ENCODE measurements at regions not wholly inside any gene's neighbourhood (a gene's known extent, or its start where the extent isn't known, plus 50 kb on each side); places are given as distances from the start of the nearest gene placed in this dataset.
"Not testable (repeated sequence)": the region's sequence is repeated elsewhere in the genome, so short reads cannot be mapped to it uniquely, and the experiment has no call there.

DNA sequence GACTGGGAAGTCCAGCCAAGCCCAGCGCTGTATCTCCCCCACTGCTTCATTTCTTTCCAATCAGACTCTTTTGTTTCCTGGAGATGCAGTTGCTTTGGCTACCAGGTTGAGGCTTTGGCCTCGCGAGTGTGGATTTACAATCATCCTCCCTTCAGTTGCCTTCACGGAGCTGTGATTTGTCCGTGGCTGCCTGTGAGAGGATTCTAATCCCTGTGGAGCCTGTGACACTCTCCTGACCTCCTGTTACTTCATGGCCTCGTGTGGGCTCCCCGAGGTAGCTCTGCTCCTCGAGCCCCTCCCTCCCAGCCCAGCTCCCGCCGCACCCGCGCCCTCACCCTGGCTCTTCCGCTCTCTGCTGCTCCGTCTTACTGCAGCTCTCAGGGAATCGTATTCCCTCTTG, 107.2 kb upstream of the STC2 start:
- in situ Hi-C loops (cut with MboI; ENCODE audit: low sequenced_read_pairs): no loop called here

DNA sequence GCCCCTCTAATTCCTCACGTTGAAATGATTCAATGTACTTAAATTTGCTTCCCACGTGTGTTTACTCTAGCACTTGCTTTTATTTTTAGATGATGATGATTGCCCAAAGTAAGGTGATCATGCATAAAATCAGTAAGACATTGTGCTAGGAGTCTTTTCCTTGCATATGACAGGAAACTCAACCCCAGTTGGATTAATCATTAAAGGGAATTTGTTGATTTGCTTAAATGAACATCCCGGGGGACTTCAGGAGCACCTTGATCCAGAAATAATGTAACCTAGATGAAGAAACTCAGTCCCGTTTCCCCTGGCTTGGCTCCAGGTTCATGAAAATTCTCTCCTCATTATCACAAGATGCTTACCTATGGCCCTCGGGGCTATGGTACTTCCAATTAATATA, 106.1 kb upstream of the STC2 start:
- in situ Hi-C loops (cut with MboI; ENCODE audit: low sequenced_read_pairs): no loop called here

- in situ Hi-C loops (cut with MboI; ENCODE audit: low sequenced_read_pairs): no loop called here
Observed at GRCh38 chr5:173430394-173430793, 102.2 kb upstream of the STC2 start.

- in situ Hi-C loops (cut with MboI; ENCODE audit: low sequenced_read_pairs): no loop called here
Observed at GRCh38 chr5:173429489-173430150, 101.4 kb upstream of the STC2 start.

DNA sequence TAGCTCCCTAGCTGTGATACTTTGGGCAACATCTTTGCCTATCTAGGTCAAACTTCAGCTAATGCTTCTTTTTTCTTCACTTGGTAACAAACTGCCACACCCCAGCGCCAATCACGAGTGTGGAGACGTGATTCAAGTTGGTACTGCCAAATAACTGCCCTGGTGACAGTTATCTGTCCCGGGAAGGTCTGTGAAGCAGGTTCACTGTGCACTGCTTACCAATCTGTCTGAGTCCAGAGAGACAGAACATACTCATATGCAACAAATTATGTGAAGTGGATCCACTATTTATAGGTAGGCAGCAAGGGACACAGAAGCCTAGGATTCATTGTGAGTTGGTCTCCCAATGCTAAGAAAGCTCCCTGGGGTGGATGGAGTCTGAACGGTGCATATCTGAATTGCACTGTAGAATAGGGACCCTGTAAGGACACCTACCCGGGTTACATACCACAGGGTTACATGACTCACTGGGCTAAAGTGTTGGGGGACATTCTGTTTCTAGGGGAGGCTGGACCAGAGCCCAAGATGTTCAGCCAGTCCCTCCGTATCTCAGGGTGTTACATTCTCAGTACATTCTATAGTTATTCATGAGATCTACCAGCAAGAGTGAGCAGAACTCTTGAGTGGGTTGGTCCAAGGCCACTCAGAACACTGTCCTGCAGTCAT, 95.4 kb upstream of the STC2 start:
- in situ Hi-C loops (cut with MboI; ENCODE audit: low sequenced_read_pairs): no loop called here

DNA sequence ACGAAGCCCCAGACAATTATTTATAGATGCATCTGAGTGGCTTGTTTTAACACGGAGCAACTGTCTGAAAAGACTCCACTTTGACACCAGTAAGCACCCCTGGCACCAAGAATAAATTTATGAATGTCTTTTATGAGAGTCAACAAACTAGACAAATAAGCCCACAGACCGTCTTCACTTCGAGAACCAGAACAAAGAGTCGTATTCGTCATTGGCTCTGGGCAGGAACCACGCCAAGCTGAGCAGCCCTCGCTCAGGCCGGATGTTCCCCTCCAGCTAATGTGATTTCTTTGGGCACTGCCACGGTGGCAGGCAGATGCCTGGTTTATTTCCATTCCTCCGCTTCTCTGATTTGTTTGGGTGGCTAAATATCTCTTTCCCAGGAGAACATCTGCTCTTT, 91.9 kb upstream of the STC2 start:
- in situ Hi-C loops (cut with MboI; ENCODE audit: low sequenced_read_pairs): no loop called here

DNA sequence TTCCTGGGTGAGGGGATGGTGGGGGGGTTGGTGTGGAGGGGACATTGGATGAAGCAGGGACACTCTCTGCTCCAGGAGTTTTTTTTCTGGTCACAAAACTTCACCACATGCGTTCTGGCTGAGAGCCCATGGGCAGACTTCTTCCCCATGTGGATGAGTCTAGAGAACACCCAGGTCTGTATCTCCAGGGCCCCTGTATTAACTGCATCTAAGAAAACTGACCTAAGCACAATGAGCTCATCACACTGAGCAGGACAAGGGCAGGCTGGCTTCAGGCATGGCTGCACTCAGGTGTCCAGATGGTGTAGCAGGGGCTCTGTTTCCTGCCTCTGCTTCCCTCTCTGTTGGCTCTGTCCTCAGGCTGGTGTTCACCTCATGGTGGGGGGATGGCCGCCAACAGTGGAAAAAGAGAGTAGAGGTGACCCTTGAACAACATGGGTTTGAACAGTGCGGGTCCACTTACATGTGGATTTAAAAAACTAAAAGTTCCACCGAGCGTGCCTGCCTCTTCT, 85.3 kb upstream of the STC2 start:
- in situ Hi-C loops (cut with MboI; ENCODE audit: low sequenced_read_pairs): no loop called here

- in situ Hi-C loops (cut with MboI; ENCODE audit: low sequenced_read_pairs): no loop called here
Observed at GRCh38 chr5:173412566-173412965, 84.4 kb upstream of the STC2 start.

GRCh38 chr5:173411791-173412555, 83.8 kb upstream of the STC2 start:
- in situ Hi-C loops (cut with MboI; ENCODE audit: low sequenced_read_pairs): no loop called here

GRCh38 chr5:173410459-173411233, 82.4 kb upstream of the STC2 start:
- in situ Hi-C loops (cut with MboI; ENCODE audit: low sequenced_read_pairs): no loop called here

DNA sequence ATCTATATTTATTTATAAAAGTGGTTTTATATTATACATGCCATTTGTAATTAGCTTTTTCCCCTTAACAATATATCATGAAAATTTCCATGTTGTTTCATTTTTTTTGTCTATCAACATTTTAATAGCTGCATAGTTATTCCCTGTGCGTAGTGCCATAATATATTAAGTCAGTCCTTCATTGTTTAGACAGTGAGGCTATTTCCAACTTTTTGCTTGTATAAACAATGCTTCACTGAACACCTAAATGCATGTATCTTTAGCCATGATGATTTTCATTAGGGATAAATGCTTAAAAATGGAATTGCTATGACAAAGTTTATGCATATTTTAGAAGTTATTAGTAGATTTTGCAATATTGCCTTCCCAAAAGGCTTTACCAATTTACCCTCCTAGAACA, 80.7 kb upstream of the STC2 start:
- in situ Hi-C loops (cut with MboI; ENCODE audit: low sequenced_read_pairs): no loop called here

GRCh38 chr5:173399851-173400250, 71.6 kb upstream of the STC2 start:
- in situ Hi-C loops (cut with MboI; ENCODE audit: low sequenced_read_pairs): no loop called here

- in situ Hi-C loops (cut with MboI; ENCODE audit: low sequenced_read_pairs): no loop called here
Observed at GRCh38 chr5:173397516-173397915, 69.3 kb upstream of the STC2 start.

- in situ Hi-C loops (cut with MboI; ENCODE audit: low sequenced_read_pairs): no loop called here
Observed at GRCh38 chr5:173396311-173396993, 68.2 kb upstream of the STC2 start.

DNA sequence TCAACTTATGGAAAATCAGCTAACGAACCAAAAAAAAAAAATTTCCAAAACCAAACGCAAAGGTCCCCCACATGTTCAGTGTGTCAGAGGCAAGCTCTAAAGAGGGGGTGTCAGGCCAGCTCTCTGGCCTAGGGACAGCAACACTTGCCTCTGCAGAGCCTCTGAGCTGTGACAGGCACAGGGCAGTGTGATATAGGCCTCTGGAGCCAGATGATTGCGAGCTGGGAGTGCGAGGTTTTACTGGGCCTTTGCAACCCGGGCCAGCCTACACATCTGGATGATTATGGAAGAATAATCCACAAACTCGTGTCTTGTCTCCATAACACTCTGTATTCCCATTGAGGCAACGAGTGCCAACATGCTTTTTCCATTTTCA, 67.7 kb upstream of the STC2 start:
- in situ Hi-C loops (cut with MboI; ENCODE audit: low sequenced_read_pairs): no loop called here

DNA sequence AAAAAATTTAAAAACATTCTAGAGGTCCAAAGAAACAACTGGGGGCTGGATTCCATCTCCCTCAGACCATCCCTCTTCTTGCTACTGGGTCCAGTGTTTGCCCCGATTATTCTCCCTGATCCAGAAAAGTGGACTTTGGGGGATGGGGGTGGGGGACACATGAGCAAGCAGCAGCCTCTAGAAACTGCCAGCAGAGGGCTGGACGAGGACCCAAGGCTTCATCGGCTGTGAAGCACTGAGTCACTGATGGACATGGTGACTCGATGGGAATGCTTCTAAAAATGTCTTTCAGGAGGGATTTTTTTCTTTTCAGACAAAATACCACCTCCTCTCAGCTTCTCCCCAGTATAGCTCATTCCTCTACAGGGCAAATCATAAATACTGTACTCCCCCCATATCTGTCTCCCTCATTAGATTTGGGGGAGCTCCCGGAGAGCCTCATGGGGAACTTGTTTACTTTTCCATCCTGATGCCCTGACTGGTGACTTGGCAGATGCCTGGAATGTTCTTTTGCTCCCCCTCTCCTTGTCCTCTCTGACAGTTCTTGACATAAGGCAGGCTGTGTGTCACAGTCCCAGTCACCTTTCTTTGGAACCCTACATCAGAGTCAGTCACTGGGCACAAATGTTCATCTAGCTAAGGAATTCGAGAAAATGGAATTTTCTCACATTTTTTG, 67.2 kb upstream of the STC2 start:
- in situ Hi-C loops (cut with MboI; ENCODE audit: low sequenced_read_pairs): no loop called here

- in situ Hi-C loops (cut with MboI; ENCODE audit: low sequenced_read_pairs): no loop called here
Observed at GRCh38 chr5:173394701-173395100, 66.5 kb upstream of the STC2 start.

DNA sequence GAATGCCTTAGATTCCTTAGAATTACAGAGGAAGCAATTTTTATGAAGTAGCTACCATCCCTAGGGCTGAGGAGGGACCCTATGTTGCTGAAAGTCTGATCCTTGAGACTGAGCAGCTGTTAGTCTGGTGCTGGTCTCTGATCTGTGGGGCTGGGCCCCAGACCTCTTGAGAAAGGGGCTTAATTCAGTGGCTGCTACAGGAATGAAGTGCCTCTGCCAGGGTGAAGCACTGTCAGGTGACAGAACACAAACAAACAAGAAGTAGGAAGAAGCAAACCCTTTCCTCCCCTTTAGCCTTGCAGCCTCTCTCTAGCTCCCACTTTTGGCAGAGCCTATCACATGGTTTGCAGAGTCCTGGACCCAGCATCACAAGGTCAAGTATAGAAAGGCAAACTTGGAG, 64.0 kb upstream of the STC2 start:
- in situ Hi-C loops (cut with MboI; ENCODE audit: low sequenced_read_pairs): no loop called here

- in situ Hi-C loops (cut with MboI; ENCODE audit: low sequenced_read_pairs): no loop called here
Observed at GRCh38 chr5:173391031-173391430, 62.8 kb upstream of the STC2 start.

GRCh38 chr5:173387293-173387692, 59.1 kb upstream of the STC2 start:
- in situ Hi-C loops (cut with MboI; ENCODE audit: low sequenced_read_pairs): not testable (repeated sequence)

Measured in HL-60/S4 treated with phorbol 12-myristate 13-acetate at 8.2 ng/mL for 4 days and 3 days (cell line).